Kidney epithelial cell (primary cell): ENCODE measurements at regions not wholly inside any gene's neighbourhood (a gene's known extent, or its start where the extent isn't known, plus 50 kb on each side); places are given as distances from the start of the nearest gene placed in this dataset.

ENCODE experiments used
- DNase-seq: peaks from one replicate; pipeline ENCODE4 v3.0.0-alpha.2; 2010; ENCODE audit warnings: low read depth
- H3K27me3 ChIP-seq: 2 replicates; pipeline ENCODE4 v1.6.0; 2011; ENCODE audit warnings: low read length; ENCODE audit not compliant: control insufficient read depth, insufficient read depth
- H3K36me3 ChIP-seq: 2 replicates; pipeline ENCODE4 v1.5.1; 2011; ENCODE audit warnings: low read length; ENCODE audit not compliant: control insufficient read depth, insufficient read depth
- H3K4me3 ChIP-seq: 2 replicates; pipeline ENCODE4 v1.5.1; 2011; ENCODE audit warnings: low read depth, mild to moderate bottlenecking, control low read depth, low read length
- CTCF ChIP-seq: IDR thresholded peaks from 2 replicates; pipeline ENCODE4 v1.5.1; 2011; ENCODE audit warnings: mild to moderate bottlenecking, moderate library complexity, low read length, control low read depth, inconsistent platforms; ENCODE audit not compliant: insufficient read depth, poor library complexity, severe bottlenecking

- no peaks in the 10 kb centered on the region for H3K36me3 ChIP-seq
- no peaks in the 10 kb centered on the region for H3K27me3 ChIP-seq
- no peak overlapping the region for H3K4me3 ChIP-seq
- TF ChIP-seq CTCF = no peak
- DNase-seq = no peak
These were observed 273.2 kb downstream of the PTPRC start for GRCh38 chr1:198912046-198912445.

- H3K36me3 ChIP-seq = no peaks in the 10 kb centered on the region
- no peak overlapping the region for H3K4me3 ChIP-seq
- no peak for TF ChIP-seq CTCF
- H3K27me3 ChIP-seq = no peaks in the 10 kb centered on the region
- no peak for DNase-seq
These were observed 274.8 kb downstream of the PTPRC start for GRCh38 chr1:198913667-198914066.

GRCh38 chr1:198915327-198916231 is 276.7 kb downstream of the PTPRC start:
- DNase-seq = no peak
- no peaks in the 10 kb centered on the region for H3K36me3 ChIP-seq
- no peaks in the 10 kb centered on the region for H3K27me3 ChIP-seq
- no peak for TF ChIP-seq CTCF
- H3K4me3 ChIP-seq = no peak overlapping the region

- DNase-seq = no peak
These were observed 278.4 kb downstream of the PTPRC start for GRCh38 chr1:198917226-198917625.

GRCh38 chr1:198918920-198919319 is 280.1 kb downstream of the PTPRC start:
- no peaks in the 10 kb centered on the region for H3K27me3 ChIP-seq
- TF ChIP-seq CTCF = no peak
- no peak overlapping the region for H3K4me3 ChIP-seq
- H3K36me3 ChIP-seq = no peaks in the 10 kb centered on the region
- DNase-seq = no peak

More at GRCh38 chr1:198917226-198917625, 278.4 kb downstream of the PTPRC start:
- no peak overlapping the region for H3K4me3 ChIP-seq
- H3K27me3 ChIP-seq = no peaks in the 10 kb centered on the region
- no peaks in the 10 kb centered on the region for H3K36me3 ChIP-seq
- no peak for TF ChIP-seq CTCF

GRCh38 chr1:198919667-198920398 is 281.0 kb downstream of the PTPRC start:
- DNase-seq = no peak

More at GRCh38 chr1:198919667-198920398, 281.0 kb downstream of the PTPRC start:
- no peak for TF ChIP-seq CTCF
- no peak overlapping the region for H3K4me3 ChIP-seq
- H3K36me3 ChIP-seq = no peaks in the 10 kb centered on the region
- no peaks in the 10 kb centered on the region for H3K27me3 ChIP-seq
